B cell (primary cell): ENCODE measurements at regions not wholly inside any gene's neighbourhood (a gene's known extent, or its start where the extent isn't known, plus 50 kb on each side); places are given as distances from the start of the nearest gene placed in this dataset.

Experiments
- EZH2 ChIP-seq: IDR thresholded peaks from 2 replicates; pipeline ENCODE4 v1.6.1; 2012; ENCODE audit warnings: borderline replicate concordance, low read depth, mild to moderate bottlenecking, moderate library complexity, low read length; ENCODE audit not compliant: insufficient read depth, poor library complexity, severe bottlenecking
- TF ChIP-seq, protein P1 (sequence below): fragments of 200-600 bp; IDR thresholded peaks from one replicate; pipeline ENCODE4 v1.8.0; 2022; ENCODE audit warnings: antibody characterized with exemption, mild to moderate bottlenecking

DNA sequence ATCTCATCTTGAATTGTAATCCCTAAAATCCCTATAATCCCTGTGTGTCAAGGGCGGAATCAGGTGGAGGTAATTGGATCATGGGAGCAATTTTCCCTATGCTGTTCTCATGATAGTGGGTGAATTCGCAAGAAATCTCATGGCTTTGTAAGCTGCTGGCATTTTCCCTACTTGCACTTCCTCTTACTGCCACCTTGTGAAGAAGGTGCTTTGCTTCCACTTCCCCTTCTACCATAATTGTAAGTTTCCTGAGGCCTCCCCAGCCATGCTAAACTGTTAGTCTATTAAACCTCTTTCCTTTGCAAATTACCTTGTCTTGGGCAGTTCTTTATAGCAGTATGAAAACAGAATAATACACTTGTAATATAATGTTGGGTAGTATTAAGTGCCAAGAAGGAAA, 1087.4 kb upstream of the SLIT2 start:
- TF ChIP-seq, protein P1, sequence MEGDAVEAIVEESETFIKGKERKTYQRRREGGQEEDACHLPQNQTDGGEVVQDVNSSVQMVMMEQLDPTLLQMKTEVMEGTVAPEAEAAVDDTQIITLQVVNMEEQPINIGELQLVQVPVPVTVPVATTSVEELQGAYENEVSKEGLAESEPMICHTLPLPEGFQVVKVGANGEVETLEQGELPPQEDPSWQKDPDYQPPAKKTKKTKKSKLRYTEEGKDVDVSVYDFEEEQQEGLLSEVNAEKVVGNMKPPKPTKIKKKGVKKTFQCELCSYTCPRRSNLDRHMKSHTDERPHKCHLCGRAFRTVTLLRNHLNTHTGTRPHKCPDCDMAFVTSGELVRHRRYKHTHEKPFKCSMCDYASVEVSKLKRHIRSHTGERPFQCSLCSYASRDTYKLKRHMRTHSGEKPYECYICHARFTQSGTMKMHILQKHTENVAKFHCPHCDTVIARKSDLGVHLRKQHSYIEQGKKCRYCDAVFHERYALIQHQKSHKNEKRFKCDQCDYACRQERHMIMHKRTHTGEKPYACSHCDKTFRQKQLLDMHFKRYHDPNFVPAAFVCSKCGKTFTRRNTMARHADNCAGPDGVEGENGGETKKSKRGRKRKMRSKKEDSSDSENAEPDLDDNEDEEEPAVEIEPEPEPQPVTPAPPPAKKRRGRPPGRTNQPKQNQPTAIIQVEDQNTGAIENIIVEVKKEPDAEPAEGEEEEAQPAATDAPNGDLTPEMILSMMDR: no peak
- TF ChIP-seq EZH2: no peak
